DND-41 (cell line): ENCODE measurements at regions not wholly inside any gene's neighbourhood (a gene's known extent, or its start where the extent isn't known, plus 50 kb on each side); places are given as distances from the start of the nearest gene placed in this dataset.

Experiments used
- CTCF ChIP-seq: IDR thresholded peaks from 2 replicates; pipeline ENCODE4 v1.5.1; 2012; ENCODE audit warnings: borderline replicate concordance, low read length, moderate library complexity, mild to moderate bottlenecking; ENCODE audit not compliant: poor library complexity, severe bottlenecking; ENCODE audit errors: extremely low read depth
- EZH2 ChIP-seq: IDR thresholded peaks from 3 replicates; pipeline ENCODE4 v1.6.1; 2012; ENCODE audit warnings: borderline replicate concordance, low read depth, mild to moderate bottlenecking, moderate library complexity, low read length, inconsistent platforms; ENCODE audit not compliant: severe bottlenecking

- no peak for TF ChIP-seq CTCF
- no peak for TF ChIP-seq EZH2
These were observed 281.2 kb upstream of the PARD3B start for GRCh38 chr2:204264085-204264553.
